K562 (cell line): ENCODE measurements at regions not wholly inside any gene's neighbourhood (a gene's known extent, or its start where the extent isn't known, plus 50 kb on each side); places are given as distances from the start of the nearest gene placed in this dataset.

Experiments
- HNRNPL ChIP-seq: fragments of 200-400 bp; formaldehyde crosslinking; IDR thresholded peaks from 2 replicates; pipeline ENCODE4 v1.6.1; 2017; ENCODE audit warnings: low read depth, mild to moderate bottlenecking, low read length
- KLF13 ChIP-seq: fragments of 450-650 bp; IDR thresholded peaks from 2 replicates; pipeline ENCODE4 v1.6.1; 2016; ENCODE audit warnings: missing genetic modification characterization, low read depth, mild to moderate bottlenecking, missing compliant biosample characterization, moderate library complexity, borderline replicate concordance
- MAX ChIP-seq: sonication (generic); formaldehyde crosslinking; IDR thresholded peaks from 2 replicates; pipeline ENCODE4 v1.9.0; 2022; ENCODE audit warnings: mild to moderate bottlenecking, missing genetic modification reagents
- MBD1 ChIP-seq: fragments of 250-450 bp; sonication (Bioruptor Pico); IDR thresholded peaks from 2 replicates; pipeline ENCODE4 v1.8.0; 2022; ENCODE audit warnings: inconsistent platforms
- MCM3 ChIP-seq: fragments of 450-650 bp; IDR thresholded peaks from 2 replicates; pipeline ENCODE4 v1.6.1; 2016
- MYNN ChIP-seq, 2 experiments: sonication (generic); formaldehyde crosslinking in 1 of 2; IDR thresholded peaks; 2 replicates each; pipeline versions ENCODE4 v1.5.0 to v1.6.1; 2016 to 2020; ENCODE audit warnings: antibody characterized with exemption in 1 of 2, missing genetic modification reagents in 1 of 2
- RBM17 ChIP-seq: fragments of 200-400 bp; formaldehyde crosslinking; IDR thresholded peaks from 2 replicates; pipeline ENCODE4 v1.6.1; 2017; ENCODE audit warnings: low read depth, mild to moderate bottlenecking, low read length, borderline replicate concordance
- SP1 ChIP-seq: sonication (generic); formaldehyde crosslinking; IDR thresholded peaks from 2 replicates; pipeline ENCODE4 v1.8.1; 2022; ENCODE audit warnings: mild to moderate bottlenecking, missing genetic modification reagents
- TFAM ChIP-seq: fragments of 250-450 bp; sonication (Bioruptor Pico); conservative IDR thresholded peaks from 2 replicates; pipeline ENCODE4 v1.5.0; 2021; ENCODE audit warnings: mild to moderate bottlenecking, moderate library complexity
- ZBTB8A ChIP-seq: fragments of 450-650 bp; IDR thresholded peaks from 2 replicates; pipeline ENCODE4 v1.6.1; 2018; ENCODE audit warnings: mild to moderate bottlenecking, moderate library complexity; ENCODE audit not compliant: partially characterized antibody
- ZFPM2 ChIP-seq: fragments of 250-450 bp; sonication (Bioruptor Pico); IDR thresholded peaks from 2 replicates; pipeline ENCODE4 v1.5.1; 2022; ENCODE audit warnings: mild to moderate bottlenecking
- ZKSCAN1 ChIP-seq: fragments of 150-350 bp; IDR thresholded peaks from 2 replicates; pipeline ENCODE4 v1.6.1; 2016; ENCODE audit warnings: low read depth, low read length
- ZNF12 ChIP-seq: sonication (generic); formaldehyde crosslinking; IDR thresholded peaks from 2 replicates; pipeline ENCODE4 v1.4.0; 2020; ENCODE audit warnings: mild to moderate bottlenecking, missing genetic modification reagents
- ZNF23 ChIP-seq: fragments of 250-450 bp; sonication (Bioruptor Pico); IDR thresholded peaks from 2 replicates; pipeline ENCODE4 v1.4.0; 2020; ENCODE audit warnings: mild to moderate bottlenecking
- TF ChIP-seq, protein P1 (sequence below), 2 experiments: IDR thresholded peaks in 1 of 2; conservative IDR thresholded peaks in 1 of 2; 2 replicates each; pipeline ENCODE4 v1.6.1; 2016; ENCODE audit warnings: low read depth in 2 of 2, mild to moderate bottlenecking in 1 of 2, missing compliant biosample characterization in 1 of 2, missing genetic modification characterization in 1 of 2, moderate library complexity in 1 of 2
- TF ChIP-seq, protein P2 (sequence below), 2 experiments: fragments of 450-650 bp; IDR thresholded peaks; 2 replicates each; pipeline ENCODE4 v1.6.1; 2018; ENCODE audit warnings: mild to moderate bottlenecking in 2 of 2, low read depth in 1 of 2; ENCODE audit not compliant: partially characterized antibody in 2 of 2
- TF ChIP-seq, protein P3 (sequence below): sonication (generic); formaldehyde crosslinking; IDR thresholded peaks from 2 replicates; pipeline ENCODE4 v1.8.1; 2022; ENCODE audit warnings: missing genetic modification reagents

GRCh38 chr12:28135801-28136439, 54.3 kb upstream of the CCDC91 start (continued):
- TF ChIP-seq, protein P1, sequence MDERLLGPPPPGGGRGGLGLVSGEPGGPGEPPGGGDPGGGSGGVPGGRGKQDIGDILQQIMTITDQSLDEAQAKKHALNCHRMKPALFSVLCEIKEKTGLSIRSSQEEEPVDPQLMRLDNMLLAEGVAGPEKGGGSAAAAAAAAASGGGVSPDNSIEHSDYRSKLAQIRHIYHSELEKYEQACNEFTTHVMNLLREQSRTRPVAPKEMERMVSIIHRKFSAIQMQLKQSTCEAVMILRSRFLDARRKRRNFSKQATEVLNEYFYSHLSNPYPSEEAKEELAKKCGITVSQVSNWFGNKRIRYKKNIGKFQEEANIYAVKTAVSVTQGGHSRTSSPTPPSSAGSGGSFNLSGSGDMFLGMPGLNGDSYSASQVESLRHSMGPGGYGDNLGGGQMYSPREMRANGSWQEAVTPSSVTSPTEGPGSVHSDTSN (CRISPR knock-in tag; IDR thresholded peaks at IDR 0.05; ENCODE audit: low read depth) = no peak
- TF ChIP-seq, protein P1 (tag; conservative IDR thresholded peaks at IDR 0.05; ENCODE audit: low read depth) = no peak
- TF ChIP-seq MYNN (IDR thresholded peaks at IDR 0.05) (no peak; the same call in 1 of the 2 replicates), MYNN (CRISPR knock-in tag; IDR thresholded peaks at IDR 0.05) (no peak), TFAM (CRISPR knock-in tag) (no peak), ZNF23 (CRISPR knock-in tag) (no peak), ZFPM2 (CRISPR knock-in tag) (no peak), RBM17 (no peak), KLF13 (tag) (no peak), SP1 (CRISPR knock-in tag) (no peak), ZKSCAN1 (0 out of 2 replicates have a peak, but pooled peaks have one; percentile 31), MAX (CRISPR knock-in tag) (no peak), MBD1 (CRISPR knock-in tag) (no peak), MCM3 (no peak), HNRNPL (no peak), ZNF12 (CRISPR knock-in tag) (no peak), ZBTB8A (no peak)
- TF ChIP-seq, protein P2, sequence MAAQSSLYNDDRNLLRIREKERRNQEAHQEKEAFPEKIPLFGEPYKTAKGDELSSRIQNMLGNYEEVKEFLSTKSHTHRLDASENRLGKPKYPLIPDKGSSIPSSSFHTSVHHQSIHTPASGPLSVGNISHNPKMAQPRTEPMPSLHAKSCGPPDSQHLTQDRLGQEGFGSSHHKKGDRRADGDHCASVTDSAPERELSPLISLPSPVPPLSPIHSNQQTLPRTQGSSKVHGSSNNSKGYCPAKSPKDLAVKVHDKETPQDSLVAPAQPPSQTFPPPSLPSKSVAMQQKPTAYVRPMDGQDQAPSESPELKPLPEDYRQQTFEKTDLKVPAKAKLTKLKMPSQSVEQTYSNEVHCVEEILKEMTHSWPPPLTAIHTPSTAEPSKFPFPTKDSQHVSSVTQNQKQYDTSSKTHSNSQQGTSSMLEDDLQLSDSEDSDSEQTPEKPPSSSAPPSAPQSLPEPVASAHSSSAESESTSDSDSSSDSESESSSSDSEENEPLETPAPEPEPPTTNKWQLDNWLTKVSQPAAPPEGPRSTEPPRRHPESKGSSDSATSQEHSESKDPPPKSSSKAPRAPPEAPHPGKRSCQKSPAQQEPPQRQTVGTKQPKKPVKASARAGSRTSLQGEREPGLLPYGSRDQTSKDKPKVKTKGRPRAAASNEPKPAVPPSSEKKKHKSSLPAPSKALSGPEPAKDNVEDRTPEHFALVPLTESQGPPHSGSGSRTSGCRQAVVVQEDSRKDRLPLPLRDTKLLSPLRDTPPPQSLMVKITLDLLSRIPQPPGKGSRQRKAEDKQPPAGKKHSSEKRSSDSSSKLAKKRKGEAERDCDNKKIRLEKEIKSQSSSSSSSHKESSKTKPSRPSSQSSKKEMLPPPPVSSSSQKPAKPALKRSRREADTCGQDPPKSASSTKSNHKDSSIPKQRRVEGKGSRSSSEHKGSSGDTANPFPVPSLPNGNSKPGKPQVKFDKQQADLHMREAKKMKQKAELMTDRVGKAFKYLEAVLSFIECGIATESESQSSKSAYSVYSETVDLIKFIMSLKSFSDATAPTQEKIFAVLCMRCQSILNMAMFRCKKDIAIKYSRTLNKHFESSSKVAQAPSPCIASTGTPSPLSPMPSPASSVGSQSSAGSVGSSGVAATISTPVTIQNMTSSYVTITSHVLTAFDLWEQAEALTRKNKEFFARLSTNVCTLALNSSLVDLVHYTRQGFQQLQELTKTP (IDR thresholded peaks at IDR 0.05; ENCODE audit: low read depth in 1 of 2, partially characterized antibody in 2 of 2) = no peak
- TF ChIP-seq, protein P3, sequence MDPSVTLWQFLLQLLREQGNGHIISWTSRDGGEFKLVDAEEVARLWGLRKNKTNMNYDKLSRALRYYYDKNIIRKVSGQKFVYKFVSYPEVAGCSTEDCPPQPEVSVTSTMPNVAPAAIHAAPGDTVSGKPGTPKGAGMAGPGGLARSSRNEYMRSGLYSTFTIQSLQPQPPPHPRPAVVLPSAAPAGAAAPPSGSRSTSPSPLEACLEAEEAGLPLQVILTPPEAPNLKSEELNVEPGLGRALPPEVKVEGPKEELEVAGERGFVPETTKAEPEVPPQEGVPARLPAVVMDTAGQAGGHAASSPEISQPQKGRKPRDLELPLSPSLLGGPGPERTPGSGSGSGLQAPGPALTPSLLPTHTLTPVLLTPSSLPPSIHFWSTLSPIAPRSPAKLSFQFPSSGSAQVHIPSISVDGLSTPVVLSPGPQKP (CRISPR knock-in tag) = no peak
